ENCODE measurements at regions not wholly inside any gene's neighbourhood (a gene's known extent, or its start where the extent isn't known, plus 50 kb on each side); places are given as distances from the start of the nearest gene placed in this dataset.

- TF ChIP-seq JUN (IDR thresholded peaks at IDR 0.05; ENCODE audit: borderline replicate concordance, insufficient read depth, insufficient read length, low read depth) (no peak), CTCF (IDR thresholded peaks at IDR 0.05; ENCODE audit: extremely low read depth in 1 of 2, insufficient read depth in 1 of 2, low read depth in 1 of 2, low read length in 2 of 2) (no peak), EZH2 (IDR thresholded peaks at IDR 0.05; ENCODE audit: borderline replicate concordance, low read depth, low read length, severe bottlenecking) (no peak), POLR2AphosphoS5 (IDR thresholded peaks at IDR 0.05; ENCODE audit: insufficient read depth, low read depth, low read length) (no peak), MAX (IDR thresholded peaks at IDR 0.05; ENCODE audit: insufficient read depth, insufficient read length) (no peak), POLR2A (IDR thresholded peaks at IDR 0.05; ENCODE audit: low read depth, low read length) (no peak)
These were observed 435.2 kb upstream of the ADAMTS16 start for GRCh38 chr5:4704951-4705350.
